GM19395 (cell line): ENCODE measurements at regions not wholly inside any gene's neighbourhood (a gene's known extent, or its start where the extent isn't known, plus 50 kb on each side); places are given as distances from the start of the nearest gene placed in this dataset.
"Not testable (repeated sequence)": the region's sequence is repeated elsewhere in the genome, so short reads cannot be mapped to it uniquely, and the experiment has no call there.

Experiments
- ATAC-seq: cut with Tn5 transposase; IDR thresholded peaks from one replicate; pipeline ENCODE4 v1.9.1; 2021; ENCODE audit warnings: mild to moderate bottlenecking, moderate library complexity; ENCODE audit not compliant: unreplicated experiment

DNA sequence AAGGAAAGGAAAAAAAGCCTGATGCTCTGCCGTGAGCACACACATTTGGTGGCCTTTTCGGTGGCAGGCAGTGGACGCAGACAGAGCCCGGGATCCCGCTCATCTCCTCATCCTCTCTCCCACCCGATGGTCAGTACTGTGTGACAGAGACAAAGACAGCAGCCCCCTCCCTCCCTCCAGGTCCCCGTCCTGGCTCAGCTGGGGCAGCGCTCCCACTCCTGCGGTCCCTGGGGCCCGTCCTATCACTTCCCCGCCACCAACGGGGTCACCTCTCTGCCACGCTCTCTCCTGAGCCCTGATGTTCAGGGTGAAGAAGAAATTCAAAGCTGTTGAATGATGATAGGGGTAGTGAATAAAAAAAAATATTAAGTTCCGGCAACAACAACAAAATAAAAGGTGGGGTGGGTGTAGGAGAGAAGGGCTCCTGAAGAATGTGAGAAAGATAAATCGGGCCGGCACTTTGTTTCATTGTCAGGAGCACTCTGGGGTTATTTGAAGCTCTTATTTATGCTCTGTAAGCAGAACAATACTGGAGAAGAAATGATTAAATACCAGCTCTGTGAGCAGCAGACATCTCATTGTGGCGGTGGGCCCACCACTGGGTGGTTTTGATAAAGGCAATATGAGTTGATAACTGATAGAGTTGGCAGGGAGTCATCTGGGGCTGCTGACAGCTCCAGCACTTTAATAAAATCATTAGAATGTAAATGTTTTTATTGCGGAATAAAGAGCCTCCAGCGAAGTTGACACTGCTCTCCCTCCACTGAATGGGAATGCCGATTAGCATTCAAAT is 417.7 kb downstream of the IRX1 start:
- no peak for ATAC-seq

DNA sequence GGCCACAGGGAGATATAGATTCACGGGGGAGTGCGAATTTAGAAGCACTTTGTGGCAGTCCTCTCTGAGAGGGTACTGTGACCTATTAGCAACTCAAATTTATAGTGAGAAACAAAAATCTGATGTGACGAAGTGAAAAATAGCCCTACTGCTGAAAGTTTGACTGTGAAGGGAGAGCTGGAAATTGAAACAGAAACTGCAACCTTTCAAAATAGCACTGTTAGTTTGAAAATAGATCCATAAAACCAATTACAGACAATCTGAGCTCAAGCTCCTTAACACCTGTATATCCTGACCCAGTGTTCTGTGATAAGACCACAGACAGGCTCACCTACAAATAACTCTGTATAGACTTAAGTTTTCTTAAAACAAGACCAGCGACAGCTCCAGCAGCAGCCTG is 420.1 kb downstream of the IRX1 start:
- peak; percentile 50 for ATAC-seq

DNA sequence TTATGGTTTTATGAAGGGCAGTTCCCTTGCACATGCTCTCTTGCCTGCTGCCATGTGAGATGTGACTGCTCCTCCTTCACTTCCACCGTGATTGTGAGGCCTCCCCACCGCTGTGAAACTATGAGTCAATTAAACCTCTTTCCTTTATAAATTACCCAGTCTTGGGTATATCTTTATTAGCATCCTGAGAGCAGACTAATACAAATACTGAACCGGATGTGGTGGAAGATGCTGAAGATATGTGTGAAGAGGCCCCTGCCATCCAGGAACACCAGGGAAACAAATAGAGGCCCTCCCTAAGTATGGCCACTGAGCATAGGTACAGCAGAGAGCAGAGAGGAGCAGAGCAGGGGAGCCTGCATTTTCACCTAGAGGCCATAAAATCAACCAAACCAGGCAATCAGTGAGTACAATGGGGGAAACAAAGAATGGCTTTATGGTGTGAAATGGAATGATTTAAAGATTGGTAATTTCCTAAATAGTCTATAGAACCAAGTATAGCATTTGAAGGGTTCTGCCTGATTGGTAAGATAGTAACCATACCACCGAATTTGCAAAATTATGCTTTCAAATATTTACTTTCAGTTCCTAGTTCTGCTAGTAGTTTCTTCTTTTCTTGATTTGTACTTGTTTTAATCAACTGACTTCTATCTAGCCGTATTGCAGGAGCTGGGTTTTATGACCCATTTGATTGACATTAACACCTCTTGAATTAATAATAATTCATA is 421.6 kb downstream of the IRX1 start:
- ATAC-seq = no peak

DNA sequence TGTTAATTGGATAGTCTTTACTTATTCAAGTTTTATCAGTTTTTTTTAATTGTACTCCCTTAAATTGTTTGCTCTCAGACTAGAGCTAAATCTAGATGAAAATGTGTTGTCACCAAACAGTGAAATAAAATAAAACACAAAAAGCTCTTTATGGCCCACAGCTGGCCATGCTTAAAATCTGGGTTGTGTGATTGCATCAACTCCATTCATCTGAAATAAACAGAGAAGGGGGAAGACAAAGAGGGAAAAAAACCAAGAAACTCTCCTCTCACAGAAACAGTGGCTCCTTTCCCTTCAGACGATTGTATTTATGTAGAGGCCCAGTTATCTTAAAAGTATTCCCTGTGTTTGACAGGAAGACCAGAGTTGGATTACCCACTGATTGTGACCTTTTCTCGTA is 422.4 kb downstream of the IRX1 start:
- no peak for ATAC-seq

DNA sequence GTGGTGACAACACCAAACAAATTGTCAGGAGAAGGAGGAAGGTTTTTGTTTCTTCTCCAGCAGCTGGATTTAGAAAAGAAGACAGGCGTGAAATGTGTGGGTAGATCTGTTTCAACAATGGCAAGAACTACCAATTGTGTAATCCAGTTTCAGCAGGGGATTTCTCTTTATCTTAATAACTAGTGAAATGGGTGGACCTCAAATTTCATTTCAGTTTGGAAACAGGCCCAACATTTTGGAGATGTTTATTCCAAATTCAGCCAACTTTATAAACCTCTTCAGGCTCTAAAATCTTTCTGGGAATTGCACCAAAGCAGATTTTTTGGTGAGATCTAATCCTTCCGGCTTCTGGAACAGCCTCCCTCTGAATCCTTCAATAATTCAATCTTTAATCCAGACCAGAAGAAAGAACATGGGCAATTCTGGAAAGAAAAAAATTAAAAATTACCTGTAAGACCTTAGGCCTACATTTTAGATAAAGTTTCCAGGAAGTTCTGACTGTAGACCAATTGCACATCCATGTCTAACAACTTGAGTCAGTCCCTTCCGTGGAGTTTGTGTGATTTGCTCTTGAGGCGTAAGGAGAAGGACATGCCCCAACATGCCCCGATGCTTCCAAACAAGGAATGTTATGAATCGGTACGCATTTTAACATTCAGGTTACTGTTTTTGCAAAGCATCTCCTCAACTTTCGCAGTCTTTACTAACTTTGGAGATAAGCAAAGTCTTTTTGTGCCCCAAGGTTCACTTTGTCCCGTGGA is 423.6 kb downstream of the IRX1 start:
- no peak for ATAC-seq

DNA sequence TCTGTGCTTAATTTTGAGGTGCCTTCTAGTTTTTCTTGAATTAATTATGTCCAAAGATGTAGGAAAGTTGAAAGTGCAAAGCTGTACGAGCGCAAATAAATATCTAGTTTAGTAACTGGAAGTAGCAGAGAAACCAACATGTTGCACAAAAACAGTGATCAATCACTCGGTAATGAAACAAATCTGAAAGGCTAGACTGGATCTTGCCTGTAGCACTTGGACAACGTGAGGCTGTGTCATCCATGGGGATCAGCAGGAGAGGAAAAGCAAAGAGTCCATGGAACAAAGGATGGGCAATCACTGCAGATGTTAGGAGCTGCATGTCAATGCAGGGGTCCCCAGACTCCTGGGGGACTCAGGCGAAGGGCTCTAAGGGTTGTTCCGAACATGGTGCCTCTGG is 424.2 kb downstream of the IRX1 start:
- no peak for ATAC-seq

DNA sequence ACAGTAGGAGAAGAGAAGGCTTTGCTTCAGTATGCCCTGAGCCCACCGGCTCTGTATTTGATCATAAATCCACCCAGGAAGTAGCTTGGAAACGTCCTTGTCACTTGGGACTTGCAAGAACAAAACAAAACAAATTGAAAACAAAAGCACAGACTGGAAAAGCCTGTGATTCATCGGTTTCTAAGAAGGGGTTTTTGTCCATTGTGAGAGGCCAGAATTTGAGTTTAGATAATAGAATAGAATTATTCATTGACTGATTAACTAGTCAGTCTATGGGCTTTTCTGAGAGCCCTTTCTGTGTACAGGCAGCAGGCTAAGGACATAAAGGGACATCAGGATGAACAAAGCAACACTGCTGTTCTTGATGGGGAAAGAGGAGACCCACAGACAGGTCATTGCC is 424.8 kb downstream of the IRX1 start:
- no peak for ATAC-seq

DNA sequence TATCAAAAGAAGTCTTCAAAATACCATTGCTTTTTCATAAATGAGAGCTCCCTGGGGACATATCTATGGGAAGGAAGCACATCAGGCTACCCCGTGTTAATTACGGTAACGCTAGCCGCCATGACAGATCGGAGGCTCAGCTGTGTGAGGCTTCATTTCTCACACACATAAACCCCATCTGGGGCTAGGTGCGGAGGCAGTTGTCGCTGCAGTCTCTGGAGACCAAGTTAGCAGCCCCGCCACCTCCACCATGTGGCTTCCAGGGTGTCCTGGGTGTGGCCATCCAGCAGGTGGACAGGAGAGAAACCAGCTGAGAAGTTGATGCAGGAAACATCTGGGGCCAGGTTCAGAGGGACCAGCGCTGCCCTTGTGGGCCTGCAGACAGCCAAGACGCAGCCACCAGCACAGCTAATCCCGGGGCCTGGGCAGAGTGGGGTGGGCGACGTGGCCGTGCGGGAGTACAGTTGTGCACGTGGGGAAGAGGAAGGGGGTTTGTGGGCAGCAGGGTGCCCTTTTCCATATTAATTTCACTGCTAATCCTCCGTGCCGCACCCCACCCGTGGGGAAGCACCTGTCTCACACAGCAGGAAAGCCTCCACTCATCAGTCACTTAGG is 426.5 kb downstream of the IRX1 start:
- no peak for ATAC-seq

DNA sequence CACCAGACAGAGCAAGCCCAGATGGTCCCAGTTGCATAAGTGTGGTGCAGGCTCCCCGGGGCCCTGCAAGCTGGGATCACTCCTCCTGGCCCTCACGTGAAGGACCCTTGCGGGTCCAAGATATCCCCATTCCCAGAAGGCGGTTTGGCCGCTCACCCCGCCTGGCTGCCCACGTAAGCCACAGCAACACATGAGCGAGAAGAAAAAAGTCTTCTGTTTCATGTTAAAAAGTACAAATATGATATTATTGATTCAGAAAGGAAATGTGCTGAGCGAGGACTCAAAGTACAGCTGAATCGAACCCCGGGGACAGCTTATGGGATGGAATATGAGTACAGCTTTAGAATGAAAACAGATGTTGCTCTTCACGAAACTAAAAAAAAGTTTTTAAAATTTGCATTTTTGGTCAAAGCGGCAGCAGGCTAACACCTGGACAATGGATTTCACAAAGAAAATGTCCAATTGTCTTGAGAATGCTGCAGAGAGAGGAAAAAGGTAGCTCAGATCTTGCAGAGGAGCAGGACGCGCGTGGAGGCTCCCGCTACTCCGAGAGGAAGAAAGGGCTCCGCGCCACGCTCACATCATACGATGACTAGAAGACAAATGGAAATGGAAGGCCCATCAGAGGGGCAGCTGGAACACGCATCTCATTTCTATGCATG is 427.6 kb downstream of the IRX1 start:
- ATAC-seq = no peak

DNA sequence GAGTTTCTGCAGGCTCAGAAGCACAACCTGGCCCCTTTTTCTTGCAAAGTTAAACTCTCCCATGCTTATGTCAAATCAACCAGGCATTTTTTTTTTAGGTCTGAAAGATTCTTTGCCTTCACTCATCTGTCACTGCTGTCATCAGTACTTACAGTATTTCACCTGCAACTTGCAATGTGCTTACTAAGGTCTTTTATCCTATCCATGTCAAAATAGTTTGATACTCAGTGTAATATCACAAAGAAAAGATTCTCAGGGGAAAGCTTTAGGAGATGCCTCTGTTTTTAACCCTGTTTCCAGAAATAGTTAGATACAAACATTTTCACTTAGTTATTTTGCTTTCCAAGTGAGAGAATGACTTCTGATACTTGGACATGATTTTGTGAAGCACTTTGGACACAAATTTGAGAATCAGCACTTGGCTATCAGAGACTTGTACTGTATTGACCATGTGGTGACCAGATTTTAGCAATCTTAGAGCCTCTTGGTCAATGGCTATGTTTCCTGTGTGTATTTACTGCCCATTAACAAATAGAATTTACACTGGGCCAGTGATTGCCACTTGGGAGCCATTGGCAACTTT is 428.2 kb downstream of the IRX1 start:
- ATAC-seq = no peak

DNA sequence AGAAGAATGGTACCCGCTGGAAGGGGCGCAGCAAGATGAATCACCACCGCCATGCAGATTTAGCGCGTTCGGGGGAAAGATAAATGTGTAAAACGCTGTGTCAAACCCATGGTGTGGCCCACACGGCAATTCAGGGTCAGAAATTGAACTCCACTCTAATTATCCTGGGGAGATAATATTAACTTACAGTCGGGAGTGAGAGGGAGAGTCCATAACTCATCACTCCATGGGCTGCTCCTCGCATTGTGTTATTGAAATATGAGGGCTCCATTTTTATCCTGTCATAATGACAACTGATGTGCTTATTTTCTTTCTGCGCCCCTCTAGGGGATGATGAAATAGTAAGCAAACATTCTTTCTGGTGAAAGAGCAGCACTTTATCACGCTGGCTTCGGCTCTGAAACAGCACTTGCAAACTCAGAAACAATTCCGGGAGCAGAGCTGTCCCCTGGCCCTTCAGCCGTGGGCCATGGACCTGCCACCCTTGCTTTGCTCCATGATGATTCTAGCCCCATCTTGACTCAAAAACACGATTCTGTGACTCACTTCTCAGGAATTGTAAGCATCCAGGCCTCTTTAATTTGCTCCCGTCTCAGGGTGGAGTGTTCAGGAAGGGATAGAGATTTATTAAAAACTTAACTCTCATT is 431.6 kb downstream of the IRX1 start:
- ATAC-seq = no peak

DNA sequence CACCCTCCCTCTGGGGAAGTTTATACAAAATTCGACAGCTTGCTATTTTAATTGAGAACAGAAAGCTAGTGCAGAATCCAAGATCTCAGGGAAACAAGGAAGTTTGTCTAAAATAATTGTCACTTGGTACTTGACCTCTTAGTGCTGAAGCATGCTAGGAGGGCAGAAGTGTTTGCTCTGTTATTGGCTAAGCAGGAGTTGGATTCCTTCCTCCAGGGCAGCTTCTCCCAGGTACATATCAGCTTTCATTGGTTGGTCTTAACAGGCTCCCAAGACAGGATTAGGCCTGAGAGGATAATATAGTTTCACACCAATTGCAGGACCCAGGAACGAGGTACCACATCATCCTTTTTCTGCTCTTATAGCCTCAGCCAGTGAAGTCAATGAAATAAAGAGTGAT is 432.8 kb downstream of the IRX1 start:
- no peak for ATAC-seq

DNA sequence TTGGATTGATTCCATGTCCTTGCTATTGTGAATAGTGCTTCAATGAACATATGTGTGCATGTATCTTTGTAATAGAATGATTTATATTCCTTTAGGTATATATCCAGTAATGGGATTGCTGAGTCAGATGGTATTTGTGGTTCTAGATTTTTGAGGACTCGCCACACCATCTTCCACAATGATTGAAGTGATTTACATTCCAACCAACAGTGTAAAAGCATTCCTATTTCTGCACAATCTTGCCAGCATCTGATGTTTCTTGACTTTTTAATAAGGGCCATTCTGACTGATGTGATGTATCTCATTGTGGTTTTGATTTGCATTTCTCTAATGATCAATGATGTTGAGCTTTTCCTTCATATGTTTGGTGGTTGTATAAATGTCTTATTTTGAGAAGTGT is 437.9 kb downstream of the IRX1 start:
- not testable (repeated sequence) for ATAC-seq

DNA sequence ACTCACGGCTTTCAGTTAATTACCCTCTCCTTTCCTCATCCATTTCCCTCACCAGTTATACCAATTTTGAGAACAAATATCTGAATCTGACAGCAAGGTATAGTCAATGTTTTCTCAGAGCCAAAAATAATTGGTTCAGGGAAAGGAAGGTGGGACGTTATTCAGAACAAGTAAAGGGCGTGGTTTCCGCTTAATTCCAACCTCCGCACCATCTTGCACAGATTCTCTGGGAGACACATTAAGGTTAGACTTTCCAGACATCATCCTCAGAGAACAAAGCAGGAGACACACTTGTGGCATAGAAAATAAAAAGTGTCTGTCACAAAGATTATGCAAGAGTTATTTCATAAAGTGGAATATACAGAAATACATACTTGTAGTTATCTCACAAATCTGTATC is 441.2 kb downstream of the IRX1 start:
- ATAC-seq = no peak

DNA sequence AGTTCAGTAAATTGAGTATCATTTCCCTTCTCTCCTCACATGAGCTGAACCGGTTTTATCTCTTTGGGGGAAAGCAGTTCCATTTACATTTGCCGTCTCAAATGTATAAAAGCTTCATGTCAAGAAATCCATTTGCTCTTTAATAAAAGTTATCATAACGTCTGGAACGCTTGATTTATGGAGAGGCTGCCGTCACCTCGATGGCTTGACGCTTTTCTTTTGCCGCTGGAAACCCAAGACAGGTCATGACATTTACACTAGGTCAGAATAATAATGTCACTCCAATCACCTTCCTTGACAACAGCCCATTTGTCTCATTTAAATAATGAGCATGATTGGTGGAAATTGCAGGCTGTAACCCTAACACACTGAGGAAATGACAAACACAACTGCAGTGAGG is 443.4 kb downstream of the IRX1 start:
- no peak for ATAC-seq

DNA sequence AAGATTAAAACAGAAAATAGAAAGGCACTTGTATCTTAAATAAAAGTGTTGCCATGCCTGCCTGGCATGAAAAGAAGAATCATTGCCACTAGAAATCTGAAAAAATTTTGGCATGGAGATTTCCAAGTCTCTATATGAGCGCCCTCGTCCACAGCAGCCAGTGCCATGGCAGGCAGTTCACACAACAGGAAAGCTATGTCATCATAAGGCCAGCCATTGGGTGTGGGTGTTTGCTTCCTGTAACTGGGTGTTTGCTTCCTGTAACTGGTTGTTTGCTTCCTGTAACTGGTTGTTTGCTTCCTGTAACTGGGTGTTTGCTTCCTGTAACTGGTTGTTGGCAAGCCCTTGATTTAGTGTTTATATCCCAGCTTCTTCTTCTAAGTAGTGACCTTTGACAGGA is 446.7 kb downstream of the IRX1 start:
- no peak for ATAC-seq

DNA sequence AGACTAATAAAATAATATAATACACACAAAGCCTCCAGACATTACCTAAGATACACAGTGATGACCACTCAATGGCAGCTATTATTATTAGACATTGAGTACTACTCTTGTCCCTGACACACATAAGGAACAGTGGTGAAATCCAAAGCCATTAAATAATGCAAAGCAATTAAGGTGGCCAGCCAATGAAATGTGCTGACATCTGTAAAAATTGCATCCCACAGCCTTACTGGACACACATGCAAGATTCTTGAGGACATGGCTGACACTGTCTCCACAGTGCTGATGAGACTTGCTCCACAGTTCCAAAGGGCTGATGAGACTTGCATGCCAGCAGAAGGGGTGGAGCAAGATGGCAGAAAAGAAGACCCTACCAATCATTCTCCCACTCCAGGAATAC is 447.5 kb downstream of the IRX1 start:
- ATAC-seq = no peak

DNA sequence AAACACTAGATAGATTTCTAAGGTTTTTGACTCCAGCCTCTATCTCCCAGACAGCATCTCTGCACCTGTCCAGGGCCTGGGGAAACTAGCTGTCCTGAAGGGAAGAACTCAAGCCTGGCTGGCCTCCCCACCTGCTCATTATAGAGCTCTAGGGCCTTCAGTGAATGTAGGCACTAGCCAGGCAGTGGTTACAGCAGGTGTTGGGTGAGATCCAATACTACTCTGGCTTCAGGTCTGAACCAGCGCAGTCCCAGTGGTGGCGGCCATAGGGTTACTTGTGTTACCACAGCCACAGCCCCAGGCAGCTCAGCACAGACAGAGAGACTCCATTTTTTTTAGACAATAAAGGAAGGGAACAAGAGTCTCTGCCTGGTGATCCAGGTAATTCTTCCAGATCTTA is 449.2 kb downstream of the IRX1 start:
- no peak for ATAC-seq

DNA sequence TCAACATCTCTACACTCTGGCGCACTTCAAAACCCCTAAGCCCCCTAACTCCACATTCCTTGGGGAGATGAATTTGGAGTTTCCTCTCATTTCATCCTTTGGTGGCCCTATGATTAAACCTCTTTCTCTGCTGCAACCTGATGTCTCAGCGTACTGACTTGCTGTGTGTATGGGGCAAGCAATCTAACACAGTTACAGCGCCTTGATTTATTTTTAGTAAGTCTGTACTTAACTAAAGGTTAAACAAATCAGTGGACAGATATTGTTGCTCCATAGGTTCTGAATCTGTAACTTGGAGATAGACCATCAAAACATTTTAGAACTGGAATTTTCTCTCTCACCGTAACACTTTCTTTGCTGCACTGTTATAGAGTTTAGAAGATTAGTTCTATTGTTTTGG is 452.8 kb downstream of the IRX1 start:
- no peak for ATAC-seq

DNA sequence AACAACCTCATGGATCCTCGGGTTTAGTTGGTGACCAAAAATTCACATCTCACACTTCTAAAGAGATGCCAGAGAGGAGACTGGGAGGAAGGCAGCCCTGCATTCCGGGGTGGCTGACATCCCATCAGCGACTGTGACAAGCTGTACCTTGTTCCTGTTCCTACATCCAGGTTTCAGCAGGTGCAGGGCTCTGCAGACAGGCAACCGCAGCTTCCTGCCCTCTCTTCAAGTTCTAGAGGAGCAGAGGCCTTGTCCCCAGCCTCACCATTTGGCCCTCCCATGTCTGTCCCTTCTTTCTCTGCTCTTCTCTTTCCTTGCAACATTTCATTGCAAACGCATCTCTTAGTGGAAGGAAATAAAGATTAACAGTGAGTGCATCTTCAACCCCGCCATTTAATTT is 454.6 kb downstream of the IRX1 start:
- ATAC-seq = no peak
